MCF 10A (cell line): ENCODE measurements at regions not wholly inside any gene's neighbourhood (a gene's known extent, or its start where the extent isn't known, plus 50 kb on each side); places are given as distances from the start of the nearest gene placed in this dataset.
A peak's percentile ranks its signal among the peaks of the same experiment; 100 is the strongest.

Source experiments
- BruUV-seq: library from RNA; stranded (reverse); fragments of 400-500 nt; replicated peaks from 2 replicates; lab custom pipeline; 2021; lab: Mats Ljungman, UMichigan
- CTCF ChIA-PET: fragments of 300-600 bp; sonication (Branson Sonifier 250); formaldehyde crosslinking; extraction: SDS; loops from one replicate; lab custom pipeline; 2021; ENCODE audit warnings: antibody characterized with exemption, inconsistent platforms; lab: Yijun Ruan, JAX
- POLR2A ChIA-PET: fragments of 300-600, 350-650 bp; sonication (Branson Sonifier 250); formaldehyde crosslinking; extraction: SDS; loops from one replicate; lab custom pipeline; 2020; ENCODE audit warnings: antibody characterized with exemption, inconsistent platforms; lab: Yijun Ruan, JAX
- DNase-seq: peaks from one replicate; pipeline ENCODE4 v3.0.0-alpha.2; 2018; ENCODE audit not compliant: unreplicated experiment
- H3K27ac Mint-ChIP-seq: one replicate; pipeline ENCODE4 v1.8.0; 2022; ENCODE audit warnings: mild to moderate bottlenecking, low read depth, mixed read lengths; ENCODE audit not compliant: unreplicated experiment
- H3K27me3 Mint-ChIP-seq: one replicate; pipeline ENCODE4 v1.8.0; 2022; ENCODE audit warnings: mixed read lengths; ENCODE audit not compliant: insufficient read depth, unreplicated experiment
- H3K36me3 Mint-ChIP-seq: one replicate; pipeline ENCODE4 v1.8.0; 2022; ENCODE audit warnings: mild to moderate bottlenecking, moderate library complexity, mixed read lengths; ENCODE audit not compliant: insufficient read depth, unreplicated experiment
- H3K4me1 Mint-ChIP-seq: one replicate; pipeline ENCODE4 v1.8.0; 2022; ENCODE audit warnings: mixed read lengths; ENCODE audit not compliant: insufficient read depth, unreplicated experiment
- H3K4me3 Mint-ChIP-seq: one replicate; pipeline ENCODE4 v1.8.0; 2022; ENCODE audit warnings: mild to moderate bottlenecking, moderate library complexity, mixed read lengths; ENCODE audit not compliant: unreplicated experiment
- H3K9me3 Mint-ChIP-seq: one replicate; pipeline ENCODE4 v1.8.0; 2022; ENCODE audit warnings: mixed read lengths; ENCODE audit not compliant: unreplicated experiment
- CTCF ChIP-seq: fragments of 200-600 bp; IDR thresholded peaks from one replicate; pipeline ENCODE4 v1.8.0; 2022; ENCODE audit warnings: antibody characterized with exemption, mild to moderate bottlenecking; ENCODE audit not compliant: unreplicated experiment
- intact Hi-C: fragments of 100-400 bp; cut with micrococcal nuclease; formaldehyde crosslinking; loops from 2 replicates; pipeline ENCODE4 v1.14.1; 2022

DNA sequence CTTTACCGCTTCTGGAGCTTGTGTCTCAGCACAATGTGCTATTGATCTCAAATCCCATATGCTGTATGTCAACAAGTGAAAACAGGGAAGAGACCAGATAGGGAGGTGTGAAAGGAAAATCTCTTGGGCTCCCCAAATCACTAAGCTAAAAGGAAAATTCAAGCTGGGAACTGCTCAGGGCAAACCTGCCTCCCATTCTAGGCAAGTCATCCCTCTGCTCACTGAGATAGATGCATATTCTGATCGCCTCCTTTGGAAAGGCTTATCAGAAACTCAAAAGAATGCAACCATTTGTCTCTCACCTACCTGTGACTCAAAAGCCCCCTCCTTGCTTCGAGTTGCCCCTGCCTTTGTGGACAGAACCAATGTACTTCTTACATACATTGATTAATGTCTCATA is 161.1 kb upstream of the LYZL1 start:
- no peak for DNase-seq
- H3K9me3 Mint-ChIP-seq = no peaks in the 10 kb centered on the region
- H3K36me3 Mint-ChIP-seq = peaks cover 7% of the 10 kb centered on the region
- H3K4me1 Mint-ChIP-seq = no peaks in the 10 kb centered on the region
- H3K4me3 Mint-ChIP-seq = no peak overlapping the region
- POLR2A ChIA-PET = no interaction called here
- no TSS peak for BruUV-seq
- no peak for TF ChIP-seq CTCF
- CTCF ChIA-PET = interaction anchor here (0.6 to 3.1 kb wide), 3 partner anchors 289 to 463 kb away, joined by 3 to 23 read pairs (median 10); partner anchors contain the start of gene BAMBI
- intact Hi-C loops = no loop called here
- H3K27ac Mint-ChIP-seq = no peak overlapping the region
- peaks cover 20% of the 10 kb centered on the region for H3K27me3 Mint-ChIP-seq

DNA sequence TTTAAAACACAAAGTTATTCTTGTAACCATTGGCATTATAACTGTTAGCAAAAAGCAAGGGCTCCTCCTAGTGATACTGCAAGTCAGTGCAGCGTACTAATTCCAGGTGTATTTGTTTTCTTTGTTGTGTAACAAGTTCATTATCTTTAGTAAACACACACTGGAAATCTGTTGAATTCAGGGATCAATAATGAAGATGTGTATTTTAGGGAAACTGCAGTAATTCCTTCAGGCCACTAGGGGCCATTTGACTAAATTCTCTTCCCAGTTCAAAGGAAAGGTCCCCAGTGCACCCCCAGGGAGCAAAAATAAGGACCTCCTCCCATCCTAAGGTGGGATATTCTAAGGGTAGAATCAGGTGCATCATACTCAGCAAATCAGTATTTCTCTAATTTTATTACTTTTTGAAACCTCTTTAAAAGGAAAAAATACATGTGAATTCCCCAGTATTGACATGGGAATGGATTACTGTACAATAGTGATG is 158.6 kb upstream of the LYZL1 start:
- peak; percentile 59 for DNase-seq
- ChIA-PET CTCF (interaction anchor here (0.6 to 3.1 kb wide), 14 partner anchors 9 to 467 kb away, joined by 3 to 23 read pairs (median 4); no protein-coding TSS in a partner anchor), POLR2A (interaction anchor here (0.9 to 1.0 kb wide), 2 partner anchors 173 to 454 kb away, joined by 3 to 4 read pairs; no protein-coding TSS in a partner anchor)
- Mint-ChIP-seq H3K36me3 (peaks cover 7% of the 10 kb centered on the region), H3K27me3 (peaks cover 20% of the 10 kb centered on the region), H3K9me3 (no peaks in the 10 kb centered on the region), H3K4me3 (no peak overlapping the region), H3K27ac (no peak overlapping the region), H3K4me1 (no peaks in the 10 kb centered on the region)
- intact Hi-C loops = loop anchor here (1.0 to 2.0 kb wide), 5 partner anchors 139 to 502 kb away; partner anchors contain the start of gene BAMBI
- TF ChIP-seq CTCF = peak; percentile 76
- no TSS peak for BruUV-seq

- no peak overlapping the region for H3K4me3 Mint-ChIP-seq
- no peak overlapping the region for H3K27ac Mint-ChIP-seq
- POLR2A ChIA-PET = interaction anchor here (1.0 kb wide), 1 partner anchor 143 kb away, joined by 3 read pairs; no protein-coding TSS in a partner anchor
- CTCF ChIA-PET = interaction anchor here (0.5 to 2.4 kb wide), 9 partner anchors 10 to 500 kb away, joined by 3 to 19 read pairs (median 3); no protein-coding TSS in a partner anchor
- no peak for TF ChIP-seq CTCF
- no TSS peak for BruUV-seq
- peaks cover 8% of the 10 kb centered on the region for H3K4me1 Mint-ChIP-seq
- intact Hi-C loops = loop anchor here (2.0 kb wide), 1 partner anchor 173 kb away; no protein-coding TSS in a partner anchor
- H3K27me3 Mint-ChIP-seq = peaks cover 6% of the 10 kb centered on the region
- no peak for DNase-seq
- H3K9me3 Mint-ChIP-seq = no peaks in the 10 kb centered on the region
- H3K36me3 Mint-ChIP-seq = no peaks in the 10 kb centered on the region
Observed at GRCh38 chr10:29131952-29132547, 156.8 kb upstream of the LYZL1 start.

DNA sequence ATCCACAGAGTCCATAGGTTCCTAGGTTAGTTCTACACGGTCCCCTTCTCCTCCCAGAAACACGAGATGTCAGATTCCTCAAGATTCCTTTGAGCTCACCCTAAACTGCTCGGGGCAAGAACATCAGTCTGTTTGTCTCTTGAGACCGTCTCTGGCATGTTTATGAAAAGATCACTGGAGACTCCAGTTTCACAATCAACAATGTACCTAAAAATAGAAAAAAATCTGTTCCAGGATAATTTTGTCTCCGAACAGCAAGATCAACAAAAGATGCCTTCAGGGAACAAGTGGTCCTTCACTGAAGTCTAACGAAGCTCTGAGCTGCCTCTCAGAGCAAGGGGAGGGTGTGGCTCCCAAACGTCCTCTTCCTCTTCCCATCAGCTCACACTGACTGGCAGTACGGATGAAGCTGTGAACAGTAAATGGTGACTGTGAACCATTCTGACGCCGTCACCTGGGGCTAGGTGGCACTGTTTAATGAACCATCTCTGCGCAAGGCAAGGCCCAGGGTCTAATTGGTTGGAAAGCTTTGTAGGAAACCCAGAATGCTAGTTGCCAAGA is 156.2 kb upstream of the LYZL1 start:
- Mint-ChIP-seq H3K4me3 (no peak overlapping the region), H3K9me3 (no peaks in the 10 kb centered on the region), H3K4me1 (peaks cover 8% of the 10 kb centered on the region), H3K36me3 (no peaks in the 10 kb centered on the region), H3K27ac (no peak overlapping the region), H3K27me3 (peaks cover under 1% of the 10 kb centered on the region)
- no TSS peak for BruUV-seq
- TF ChIP-seq CTCF = no peak
- intact Hi-C loops = no loop called here
- peak; percentile 44 for DNase-seq
- POLR2A ChIA-PET = no interaction called here
- CTCF ChIA-PET = interaction anchor here (0.7 to 2.4 kb wide), 2 partner anchors 439 to 469 kb away, joined by 6 to 19 read pairs; no protein-coding TSS in a partner anchor
